Caco-2 (cell line): ENCODE measurements at regions not wholly inside any gene's neighbourhood (a gene's known extent, or its start where the extent isn't known, plus 50 kb on each side); places are given as distances from the start of the nearest gene placed in this dataset.

Experiments
- BruUV-seq: library from RNA; stranded (reverse); fragments of 400-500 nt; replicated peaks from 2 replicates; lab custom pipeline; 2021; lab: Mats Ljungman, UMichigan
- CTCF ChIA-PET: fragments of 300-600 bp; sonication (Branson Sonifier 250); formaldehyde crosslinking; loops from one replicate; lab custom pipeline; 2022; ENCODE audit warnings: antibody characterized with exemption; lab: Charles Lee
- POLR2A ChIA-PET: fragments of 300-600 bp; sonication (Branson Sonifier 250); formaldehyde crosslinking; loops from one replicate; lab custom pipeline; 2022; ENCODE audit warnings: antibody characterized with exemption; lab: Charles Lee
- DNase-seq, 2 experiments: peaks; one replicate each; pipeline versions ENCODE4 v3.0.0 to v3.0.0-alpha.2; 2020 to 2022
- H3K27me3 ChIP-seq: replicated peaks from 2 replicates; pipeline ENCODE4 v1.6.0; 2011; ENCODE audit warnings: low read length; ENCODE audit not compliant: control insufficient read depth, insufficient read depth
- H3K36me3 ChIP-seq: 2 replicates; pipeline ENCODE4 v1.5.1; 2011; ENCODE audit warnings: low read length; ENCODE audit not compliant: control insufficient read depth, insufficient read depth
- H3K4me1 ChIP-seq: fragments of 250-450 bp; sonication (Bioruptor Pico); 2 replicates; pipeline ENCODE4 v1.5.1; 2020; ENCODE audit warnings: mild to moderate bottlenecking
- H3K4me3 ChIP-seq: 2 replicates; pipeline ENCODE4 v1.5.1; 2011; ENCODE audit warnings: low read depth, mild to moderate bottlenecking, control low read depth, low read length
- H3K9me3 ChIP-seq: fragments of 250-450 bp; sonication (Bioruptor Pico); 2 replicates; pipeline ENCODE4 v1.5.1; 2020; ENCODE audit warnings: mild to moderate bottlenecking, moderate library complexity
- H3K27ac Mint-ChIP-seq: one replicate; pipeline ENCODE4 v1.8.0; 2022; ENCODE audit warnings: mixed read lengths; ENCODE audit not compliant: unreplicated experiment
- H3K27me3 Mint-ChIP-seq: one replicate; pipeline ENCODE4 v1.8.0; 2022; ENCODE audit warnings: mixed read lengths; ENCODE audit not compliant: insufficient read depth, unreplicated experiment
- H3K36me3 Mint-ChIP-seq: one replicate; pipeline ENCODE4 v1.8.0; 2022; ENCODE audit warnings: mild to moderate bottlenecking, mixed read lengths; ENCODE audit not compliant: insufficient read depth, unreplicated experiment
- H3K4me1 Mint-ChIP-seq: one replicate; pipeline ENCODE4 v1.8.0; 2022; ENCODE audit warnings: low read depth, mixed read lengths; ENCODE audit not compliant: unreplicated experiment
- H3K4me3 Mint-ChIP-seq: one replicate; pipeline ENCODE4 v1.8.0; 2022; ENCODE audit warnings: mild to moderate bottlenecking, moderate library complexity, mixed read lengths; ENCODE audit not compliant: unreplicated experiment
- H3K9me3 Mint-ChIP-seq: one replicate; pipeline ENCODE4 v1.8.0; 2022; ENCODE audit warnings: mixed read lengths; ENCODE audit not compliant: unreplicated experiment
- intact Hi-C: fragments of 100-400 bp; cut with micrococcal nuclease; formaldehyde crosslinking; loops from one replicate; pipeline ENCODE4 v1.10.0; 2022; ENCODE audit not compliant: unreplicated experiment
- TF ChIP-seq, protein P1 (sequence below), 2 experiments: fragments of 200-600 bp in 1 of 2; IDR thresholded peaks; 1 replicate in 1 of 2; 2 replicates in 1 of 2; pipeline versions ENCODE4 v1.5.1 to v1.8.0; 2011 to 2022; ENCODE audit warnings: antibody characterized with exemption in 1 of 2, control low read depth in 1 of 2, inconsistent platforms in 1 of 2, low read depth in 1 of 2, low read length in 1 of 2, mild to moderate bottlenecking in 1 of 2, moderate library complexity in 1 of 2; ENCODE audit not compliant: insufficient read depth in 1 of 2, severe bottlenecking in 1 of 2, unreplicated experiment in 1 of 2

DNA sequence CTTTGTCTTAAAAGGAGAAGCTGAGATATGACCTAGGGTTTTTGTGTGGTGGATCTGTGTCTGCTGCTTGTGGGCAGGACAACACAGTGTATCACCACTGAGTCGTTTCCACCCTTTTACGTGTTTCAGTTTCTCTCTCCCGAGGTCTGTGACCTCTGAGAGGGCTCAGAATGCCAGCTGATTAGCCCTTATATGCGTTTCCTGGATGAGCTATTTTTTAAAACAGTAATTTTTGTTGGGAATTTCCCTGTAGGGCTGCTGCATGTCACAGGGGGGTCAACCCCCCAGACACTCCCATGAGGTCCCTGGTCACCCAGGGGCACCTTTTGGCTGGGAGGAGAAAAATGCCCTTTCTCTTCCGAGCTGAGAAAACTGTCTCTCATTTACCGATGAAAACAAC lies 170.4 kb upstream of the CASK start:
- peak overlapping the region; percentile 62 for H3K4me3 Mint-ChIP-seq
- H3K36me3 ChIP-seq: no peaks in the 10 kb centered on the region
- ChIA-PET CTCF (no interaction called here), POLR2A (interaction anchor here (0.6 kb wide), 1 partner anchor 169 kb away, joined by 6 read pairs; no protein-coding TSS in a partner anchor)
- no peaks in the 10 kb centered on the region for H3K27me3 Mint-ChIP-seq
- peaks cover 31% of the 10 kb centered on the region for H3K4me1 Mint-ChIP-seq
- no peak for DNase-seq
- intact Hi-C loops: loop anchor here (5.0 to 10.0 kb wide), 2 partner anchors 76 to 151 kb away; no protein-coding TSS in a partner anchor
- no peaks in the 10 kb centered on the region for H3K9me3 Mint-ChIP-seq
- peak overlapping the region; percentile 92 for H3K27ac Mint-ChIP-seq
- TF ChIP-seq, protein P1, sequence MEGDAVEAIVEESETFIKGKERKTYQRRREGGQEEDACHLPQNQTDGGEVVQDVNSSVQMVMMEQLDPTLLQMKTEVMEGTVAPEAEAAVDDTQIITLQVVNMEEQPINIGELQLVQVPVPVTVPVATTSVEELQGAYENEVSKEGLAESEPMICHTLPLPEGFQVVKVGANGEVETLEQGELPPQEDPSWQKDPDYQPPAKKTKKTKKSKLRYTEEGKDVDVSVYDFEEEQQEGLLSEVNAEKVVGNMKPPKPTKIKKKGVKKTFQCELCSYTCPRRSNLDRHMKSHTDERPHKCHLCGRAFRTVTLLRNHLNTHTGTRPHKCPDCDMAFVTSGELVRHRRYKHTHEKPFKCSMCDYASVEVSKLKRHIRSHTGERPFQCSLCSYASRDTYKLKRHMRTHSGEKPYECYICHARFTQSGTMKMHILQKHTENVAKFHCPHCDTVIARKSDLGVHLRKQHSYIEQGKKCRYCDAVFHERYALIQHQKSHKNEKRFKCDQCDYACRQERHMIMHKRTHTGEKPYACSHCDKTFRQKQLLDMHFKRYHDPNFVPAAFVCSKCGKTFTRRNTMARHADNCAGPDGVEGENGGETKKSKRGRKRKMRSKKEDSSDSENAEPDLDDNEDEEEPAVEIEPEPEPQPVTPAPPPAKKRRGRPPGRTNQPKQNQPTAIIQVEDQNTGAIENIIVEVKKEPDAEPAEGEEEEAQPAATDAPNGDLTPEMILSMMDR (IDR thresholded peaks at IDR 0.05; ENCODE audit: insufficient read depth in 1 of 2, low read depth in 1 of 2, low read length in 1 of 2, severe bottlenecking in 1 of 2, unreplicated experiment in 1 of 2): no peak
- BruUV-seq: TSS peak; percentile 5
- H3K36me3 Mint-ChIP-seq: peaks cover 9% of the 10 kb centered on the region
- H3K4me1 ChIP-seq: peaks cover 48% of the 10 kb centered on the region
- H3K9me3 ChIP-seq: no peaks in the 10 kb centered on the region
- H3K27me3 ChIP-seq: no peaks in the 10 kb centered on the region
- no peak overlapping the region for H3K4me3 ChIP-seq

DNA sequence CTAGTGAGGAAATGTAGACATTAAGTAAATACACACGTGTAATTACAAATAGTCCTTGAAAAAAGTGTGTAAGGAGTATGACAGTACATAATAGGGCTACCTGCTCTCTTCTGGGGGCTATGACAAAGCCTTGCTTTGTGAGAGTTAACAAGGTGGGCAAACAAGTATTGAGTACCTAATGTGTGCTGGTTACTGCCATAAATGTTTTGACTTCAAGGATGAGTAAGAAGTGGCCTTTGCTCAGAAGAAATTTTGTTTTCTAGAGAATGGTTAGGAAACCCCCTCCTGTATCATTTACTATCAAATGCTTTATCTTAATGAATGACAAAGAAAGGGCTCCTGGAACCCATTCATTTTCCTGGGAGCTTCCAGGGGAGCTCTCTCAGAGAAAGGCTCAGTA lies 167.0 kb upstream of the CASK start:
- Mint-ChIP-seq H3K36me3 (peaks cover 5% of the 10 kb centered on the region), H3K4me1 (peaks cover 8% of the 10 kb centered on the region), H3K9me3 (no peaks in the 10 kb centered on the region), H3K27ac (no peak overlapping the region), H3K4me3 (no peak overlapping the region), H3K27me3 (no peaks in the 10 kb centered on the region)
- Histone ChIP-seq H3K4me3 (no peak overlapping the region), H3K9me3 (no peaks in the 10 kb centered on the region), H3K27me3 (no peaks in the 10 kb centered on the region), H3K4me1 (peaks cover 26% of the 10 kb centered on the region), H3K36me3 (no peaks in the 10 kb centered on the region)
- CTCF ChIA-PET: no interaction called here
- DNase-seq: no peak
- POLR2A ChIA-PET: no interaction called here
- intact Hi-C loops: loop anchor here (5.0 to 10.0 kb wide), 2 partner anchors 73 to 154 kb away; no protein-coding TSS in a partner anchor
- TF ChIP-seq, protein P1 (IDR thresholded peaks at IDR 0.05; ENCODE audit: insufficient read depth in 1 of 2, low read depth in 1 of 2, low read length in 1 of 2, severe bottlenecking in 1 of 2, unreplicated experiment in 1 of 2): no peak
- no TSS peak for BruUV-seq

DNA sequence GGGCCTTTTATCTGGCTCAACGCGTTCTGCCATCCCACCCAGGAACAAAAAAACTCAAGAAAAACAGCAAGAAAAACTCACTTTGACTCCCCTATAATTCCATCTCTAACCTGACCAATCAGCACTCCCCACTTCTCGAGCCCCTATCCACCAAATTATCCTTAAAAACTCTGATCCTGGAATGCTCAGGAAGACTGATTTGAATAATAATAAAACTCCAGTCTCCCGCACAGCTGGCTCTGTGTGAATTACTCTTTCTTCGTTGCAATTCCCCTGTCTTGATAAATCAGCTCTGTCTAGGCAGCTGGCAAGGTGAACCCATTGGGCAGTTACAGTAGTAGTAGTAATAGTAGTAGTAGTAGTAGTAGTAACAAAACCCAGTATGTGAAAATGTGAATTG lies 165.7 kb upstream of the CASK start:
- no peaks in the 10 kb centered on the region for H3K9me3 Mint-ChIP-seq

More for the DNA sequence above, 165.7 kb upstream of the CASK start:
- TF ChIP-seq, protein P1 (IDR thresholded peaks at IDR 0.05; ENCODE audit: insufficient read depth in 1 of 2, low read depth in 1 of 2, low read length in 1 of 2, severe bottlenecking in 1 of 2, unreplicated experiment in 1 of 2): no peak
- Histone ChIP-seq H3K27me3 (no peaks in the 10 kb centered on the region), H3K4me1 (peaks cover 12% of the 10 kb centered on the region), H3K4me3 (no peak overlapping the region), H3K9me3 (no peaks in the 10 kb centered on the region), H3K36me3 (no peaks in the 10 kb centered on the region)
- POLR2A ChIA-PET: no interaction called here
- Mint-ChIP-seq H3K27ac (no peak overlapping the region), H3K4me1 (no peaks in the 10 kb centered on the region), H3K27me3 (no peaks in the 10 kb centered on the region), H3K36me3 (no peaks in the 10 kb centered on the region), H3K4me3 (no peak overlapping the region)
- no peak for DNase-seq
- CTCF ChIA-PET: no interaction called here
- no TSS peak for BruUV-seq
- intact Hi-C loops: no loop called here
